SK-N-SH (cell line): ENCODE measurements at regions not wholly inside any gene's neighbourhood (a gene's known extent, or its start where the extent isn't known, plus 50 kb on each side); places are given as distances from the start of the nearest gene placed in this dataset.

Source experiments
- CTCF ChIA-PET: fragments of 300-600, 350-600 bp; formaldehyde crosslinking; extraction: SDS; loops from one replicate; lab custom pipeline; 2021; lab: Yijun Ruan, JAX
- POLR2A ChIA-PET: fragments of 350-600 bp; sonication (Branson Sonifier 250); formaldehyde crosslinking; extraction: SDS; loops from one replicate; lab custom pipeline; 2020; ENCODE audit warnings: antibody characterized with exemption, inconsistent platforms; lab: Yijun Ruan, JAX
- DNase-seq: peaks from one replicate; pipeline ENCODE4 v3.0.0; 2012
- H2AFZ ChIP-seq: fragments of 200-600 bp; sonication (generic); 2 replicates; pipeline ENCODE4 v1.8.1; 2016; ENCODE audit warnings: antibody characterized with exemption, mild to moderate bottlenecking, low read depth
- H3F3A ChIP-seq: fragments of 200-600 bp; sonication (generic); replicated peaks from 2 replicates; pipeline ENCODE3; 2016; ENCODE audit warnings: antibody characterized with exemption, mild to moderate bottlenecking; ENCODE audit not compliant: insufficient read depth
- H3K27ac ChIP-seq, 2 experiments: fragments of 200-500 bp in 1 of 2; fragments of 200-600 bp in 1 of 2; sonication (Bioruptor generic) in 1 of 2; sonication (generic), shearing (Covaris generic) in 1 of 2; 2 replicates each; pipeline versions ENCODE4 v1.5.1 to v1.6.1; 2014 to 2016; ENCODE audit warnings: low read depth in 2 of 2, inconsistent platforms in 1 of 2, low read length in 1 of 2, mild to moderate bottlenecking in 1 of 2, mixed read lengths in 1 of 2
- H3K27me3 ChIP-seq: fragments of 200-600 bp; sonication (generic), shearing (Covaris generic); 2 replicates; pipeline ENCODE4 v1.6.1; 2016; ENCODE audit warnings: mixed run types; ENCODE audit not compliant: insufficient read depth
- H3K36me3 ChIP-seq, 2 experiments: fragments of 200-500 bp in 1 of 2; fragments of 200-600 bp in 1 of 2; sonication (Bioruptor generic) in 1 of 2; sonication (generic) in 1 of 2; replicated peaks in 1 of 2; 2 replicates each; pipeline versions ENCODE3 to v1.5.1; 2014 to 2016; ENCODE audit warnings: low read length in 1 of 2, mild to moderate bottlenecking in 1 of 2; ENCODE audit not compliant: insufficient read depth in 2 of 2, control insufficient read depth in 1 of 2
- H3K4me1 ChIP-seq, 2 experiments: fragments of 200-500 bp in 1 of 2; fragments of 200-600 bp in 1 of 2; sonication (Bioruptor generic) in 1 of 2; sonication (generic), shearing (Covaris generic) in 1 of 2; 2 replicates each; pipeline versions ENCODE4 v1.5.1 to v1.6.1; 2014 to 2016; ENCODE audit warnings: low read depth in 1 of 2, low read length in 1 of 2, mixed run types in 1 of 2; ENCODE audit not compliant: insufficient read depth in 2 of 2, control insufficient read depth in 1 of 2
- H3K4me2 ChIP-seq: fragments of 200-600 bp; sonication (generic), shearing (Covaris generic); 2 replicates; pipeline ENCODE4 v1.6.1; 2017; ENCODE audit warnings: mixed run types
- H3K4me3 ChIP-seq, 2 experiments: fragments of 200-500 bp in 1 of 2; fragments of 200-600 bp in 1 of 2; sonication (Bioruptor generic) in 1 of 2; sonication (generic), shearing (Covaris generic) in 1 of 2; 2 replicates each; pipeline versions ENCODE4 v1.5.1 to v1.8.1; 2014 to 2016; ENCODE audit warnings: low read depth in 2 of 2, inconsistent platforms in 1 of 2, low read length in 1 of 2, mild to moderate bottlenecking in 1 of 2, mixed read lengths in 1 of 2, moderate library complexity in 1 of 2
- H3K79me2 ChIP-seq: fragments of 200-600 bp; sonication (generic); 2 replicates; pipeline ENCODE4 v1.8.1; 2017; ENCODE audit warnings: mild to moderate bottlenecking; ENCODE audit not compliant: insufficient read depth
- H3K9ac ChIP-seq: fragments of 200-600 bp; sonication (generic); 2 replicates; pipeline ENCODE4 v1.6.1; 2017; ENCODE audit warnings: mixed run types
- H3K9me2 ChIP-seq: fragments of 200-600 bp; sonication (generic); 2 replicates; pipeline ENCODE4 v1.6.1; 2017; ENCODE audit warnings: mixed run types
- H3K9me3 ChIP-seq: fragments of 200-600 bp; sonication (generic); 2 replicates; pipeline ENCODE4 v1.6.1; 2017; ENCODE audit warnings: mixed run types, mild to moderate bottlenecking, moderate library complexity
- H4K20me1 ChIP-seq: fragments of 200-600 bp; sonication (generic); 2 replicates; pipeline ENCODE4 v1.6.1; 2017; ENCODE audit warnings: mild to moderate bottlenecking, mixed run types; ENCODE audit not compliant: insufficient read depth
- CHD2 ChIP-seq: fragments of 150-350 bp; IDR thresholded peaks from 2 replicates; pipeline ENCODE4 v1.6.1; 2018; ENCODE audit warnings: low read length; ENCODE audit not compliant: partially characterized antibody
- FOXJ3 ChIP-seq: sonication (generic); formaldehyde crosslinking; IDR thresholded peaks from 2 replicates; pipeline ENCODE4 v1.5.1; 2020; ENCODE audit warnings: mild to moderate bottlenecking, missing genetic modification reagents
- MEF2A ChIP-seq: IDR thresholded peaks from 2 replicates; pipeline ENCODE4 v1.4.0; 2012; ENCODE audit warnings: low read depth, borderline replicate concordance
- MXI1 ChIP-seq: IDR thresholded peaks from 2 replicates; pipeline ENCODE4 v1.6.1; 2012; ENCODE audit warnings: mild to moderate bottlenecking, low read depth, low read length, improper control_type of control experiment
- NRF1 ChIP-seq: IDR thresholded peaks from 2 replicates; pipeline ENCODE4 v1.6.1; 2012; ENCODE audit warnings: low read depth, mild to moderate bottlenecking, low read length
- POLR2AphosphoS5 ChIP-seq: IDR thresholded peaks from 2 replicates; pipeline ENCODE4 v1.6.1; 2012; ENCODE audit warnings: low read depth, low read length
- RAD21 ChIP-seq: IDR thresholded peaks from 2 replicates; pipeline ENCODE4 v1.6.1; 2012; ENCODE audit warnings: mild to moderate bottlenecking, low read length
- RCOR1 ChIP-seq: fragments of 150-350 bp; IDR thresholded peaks from 2 replicates; pipeline ENCODE4 v1.6.1; 2017; ENCODE audit warnings: antibody characterized with exemption, low read length
- WGBS: methylation state at CpG from one replicate; pipeline ENCODE4 v1.1.6; 2017; ENCODE audit warnings: low lambda C conversion rate; 5-methylcytosine and 5-hydroxymethylcytosine counted together
- TF ChIP-seq, protein P1 (sequence below): IDR thresholded peaks from 2 replicates; pipeline ENCODE4; 2012
- TF ChIP-seq, protein P2 (sequence below): IDR thresholded peaks from 2 replicates; pipeline ENCODE4 v1.6.1; 2012; ENCODE audit warnings: mild to moderate bottlenecking, low read depth, low read length, moderate library complexity
- TF ChIP-seq, protein P3 (sequence below): fragments of 150-350 bp; IDR thresholded peaks from 2 replicates; pipeline ENCODE4 v1.6.1; 2017; ENCODE audit warnings: antibody characterized with exemption, low read length, low read depth, borderline replicate concordance
- TF ChIP-seq, protein P4 (sequence below): IDR thresholded peaks from 2 replicates; pipeline ENCODE4 v1.4.0; 2012; ENCODE audit warnings: low read depth, borderline replicate concordance
- TF ChIP-seq, protein P5 (sequence below): fragments of 200-600 bp; sonication (generic); IDR thresholded peaks from 2 replicates; pipeline ENCODE4 v1.6.1; 2017; ENCODE audit warnings: antibody characterized with exemption, mild to moderate bottlenecking, moderate library complexity

DNA sequence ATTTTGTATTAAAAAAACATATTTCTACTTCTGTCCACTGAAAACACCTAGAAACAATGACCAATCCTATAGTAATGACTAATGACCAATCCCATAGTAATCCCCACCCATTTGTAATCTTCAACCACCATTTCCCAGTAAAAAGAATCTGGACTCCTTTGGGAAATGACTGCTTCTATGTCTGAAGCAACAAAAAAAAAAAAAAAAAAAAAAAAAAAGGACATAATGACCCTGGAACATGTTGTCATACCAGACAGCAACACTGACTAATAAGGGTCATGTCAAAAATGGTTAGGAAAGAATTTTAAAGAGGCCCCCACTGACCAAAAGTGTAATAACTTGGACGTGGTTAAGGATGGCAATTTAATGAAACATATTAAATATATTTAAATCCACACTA, 88.3 kb downstream of the TUBA3C start:
- H4K20me1 ChIP-seq: no peaks in the 10 kb centered on the region
- no peaks in the 10 kb centered on the region for H3K9me2 ChIP-seq
- TF ChIP-seq RCOR1 (no peak), NRF1 (no peak), FOXJ3 (CRISPR knock-in tag) (no peak)
- TF ChIP-seq, protein P1, sequence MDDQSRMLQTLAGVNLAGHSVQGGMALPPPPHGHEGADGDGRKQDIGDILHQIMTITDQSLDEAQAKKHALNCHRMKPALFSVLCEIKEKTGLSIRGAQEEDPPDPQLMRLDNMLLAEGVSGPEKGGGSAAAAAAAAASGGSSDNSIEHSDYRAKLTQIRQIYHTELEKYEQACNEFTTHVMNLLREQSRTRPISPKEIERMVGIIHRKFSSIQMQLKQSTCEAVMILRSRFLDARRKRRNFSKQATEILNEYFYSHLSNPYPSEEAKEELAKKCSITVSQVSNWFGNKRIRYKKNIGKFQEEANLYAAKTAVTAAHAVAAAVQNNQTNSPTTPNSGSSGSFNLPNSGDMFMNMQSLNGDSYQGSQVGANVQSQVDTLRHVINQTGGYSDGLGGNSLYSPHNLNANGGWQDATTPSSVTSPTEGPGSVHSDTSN: no peak
- TF ChIP-seq, protein P2, sequence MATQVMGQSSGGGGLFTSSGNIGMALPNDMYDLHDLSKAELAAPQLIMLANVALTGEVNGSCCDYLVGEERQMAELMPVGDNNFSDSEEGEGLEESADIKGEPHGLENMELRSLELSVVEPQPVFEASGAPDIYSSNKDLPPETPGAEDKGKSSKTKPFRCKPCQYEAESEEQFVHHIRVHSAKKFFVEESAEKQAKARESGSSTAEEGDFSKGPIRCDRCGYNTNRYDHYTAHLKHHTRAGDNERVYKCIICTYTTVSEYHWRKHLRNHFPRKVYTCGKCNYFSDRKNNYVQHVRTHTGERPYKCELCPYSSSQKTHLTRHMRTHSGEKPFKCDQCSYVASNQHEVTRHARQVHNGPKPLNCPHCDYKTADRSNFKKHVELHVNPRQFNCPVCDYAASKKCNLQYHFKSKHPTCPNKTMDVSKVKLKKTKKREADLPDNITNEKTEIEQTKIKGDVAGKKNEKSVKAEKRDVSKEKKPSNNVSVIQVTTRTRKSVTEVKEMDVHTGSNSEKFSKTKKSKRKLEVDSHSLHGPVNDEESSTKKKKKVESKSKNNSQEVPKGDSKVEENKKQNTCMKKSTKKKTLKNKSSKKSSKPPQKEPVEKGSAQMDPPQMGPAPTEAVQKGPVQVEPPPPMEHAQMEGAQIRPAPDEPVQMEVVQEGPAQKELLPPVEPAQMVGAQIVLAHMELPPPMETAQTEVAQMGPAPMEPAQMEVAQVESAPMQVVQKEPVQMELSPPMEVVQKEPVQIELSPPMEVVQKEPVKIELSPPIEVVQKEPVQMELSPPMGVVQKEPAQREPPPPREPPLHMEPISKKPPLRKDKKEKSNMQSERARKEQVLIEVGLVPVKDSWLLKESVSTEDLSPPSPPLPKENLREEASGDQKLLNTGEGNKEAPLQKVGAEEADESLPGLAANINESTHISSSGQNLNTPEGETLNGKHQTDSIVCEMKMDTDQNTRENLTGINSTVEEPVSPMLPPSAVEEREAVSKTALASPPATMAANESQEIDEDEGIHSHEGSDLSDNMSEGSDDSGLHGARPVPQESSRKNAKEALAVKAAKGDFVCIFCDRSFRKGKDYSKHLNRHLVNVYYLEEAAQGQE: no peak
- POLR2A ChIA-PET: no interaction called here
- H2AFZ ChIP-seq: no peak overlapping the region
- H3K4me1 ChIP-seq: no peaks in the 10 kb centered on the region
- CTCF ChIA-PET: no interaction called here
- H3K9me3 ChIP-seq: no peaks in the 10 kb centered on the region
- no peaks in the 10 kb centered on the region for H3F3A ChIP-seq
- no peak for DNase-seq
- 0% methylated on average over 1 of the region's 1 CpG for WGBS
- H3K79me2 ChIP-seq: no peaks in the 10 kb centered on the region
- H3K4me3 ChIP-seq: no peak overlapping the region
- no peaks in the 10 kb centered on the region; the same call in 1 of the 2 replicates for H3K27me3 ChIP-seq
- H3K9ac ChIP-seq: no peak overlapping the region
- H3K4me2 ChIP-seq: no peak overlapping the region
- no peak overlapping the region for H3K27ac ChIP-seq
- no peaks in the 10 kb centered on the region for H3K36me3 ChIP-seq

DNA sequence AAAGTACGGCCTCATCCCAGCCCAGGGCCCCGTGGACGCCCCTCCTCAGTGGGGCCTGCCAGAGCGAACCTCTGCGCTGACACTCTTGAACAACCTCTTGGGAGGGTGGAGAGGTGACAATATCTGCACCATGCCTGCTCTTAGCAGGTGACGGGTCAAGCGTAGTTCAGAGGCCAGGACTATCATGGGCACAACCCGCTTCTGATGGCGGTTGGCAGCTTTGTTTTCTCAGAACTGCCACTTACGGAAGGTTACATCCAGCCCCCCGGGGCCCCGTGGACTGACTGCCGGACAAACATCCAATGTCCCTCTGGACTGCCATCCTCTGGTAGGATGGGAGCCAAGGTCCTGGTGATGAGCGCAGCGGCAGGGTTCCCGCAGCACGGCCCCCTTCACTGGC, 91.1 kb downstream of the TUBA3C start:
- ChIA-PET CTCF (no interaction called here), POLR2A (no interaction called here)
- no peak for DNase-seq
- no peaks in the 10 kb centered on the region for H3K4me1 ChIP-seq
- no peaks in the 10 kb centered on the region; the same call in 1 of the 2 replicates for H3K27me3 ChIP-seq
- 3% methylated on average over 10 of the region's 17 CpGs for WGBS
- no peaks in the 10 kb centered on the region for H3K9me3 ChIP-seq
- TF ChIP-seq MXI1 (no peak), RAD21 (no peak), CHD2 (no peak), NRF1 (no peak), RCOR1 (no peak), POLR2AphosphoS5 (no peak), MEF2A (no peak)
- TF ChIP-seq, protein P3, sequence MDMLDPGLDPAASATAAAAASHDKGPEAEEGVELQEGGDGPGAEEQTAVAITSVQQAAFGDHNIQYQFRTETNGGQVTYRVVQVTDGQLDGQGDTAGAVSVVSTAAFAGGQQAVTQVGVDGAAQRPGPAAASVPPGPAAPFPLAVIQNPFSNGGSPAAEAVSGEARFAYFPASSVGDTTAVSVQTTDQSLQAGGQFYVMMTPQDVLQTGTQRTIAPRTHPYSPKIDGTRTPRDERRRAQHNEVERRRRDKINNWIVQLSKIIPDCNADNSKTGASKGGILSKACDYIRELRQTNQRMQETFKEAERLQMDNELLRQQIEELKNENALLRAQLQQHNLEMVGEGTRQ: no peak
- TF ChIP-seq, protein P4, sequence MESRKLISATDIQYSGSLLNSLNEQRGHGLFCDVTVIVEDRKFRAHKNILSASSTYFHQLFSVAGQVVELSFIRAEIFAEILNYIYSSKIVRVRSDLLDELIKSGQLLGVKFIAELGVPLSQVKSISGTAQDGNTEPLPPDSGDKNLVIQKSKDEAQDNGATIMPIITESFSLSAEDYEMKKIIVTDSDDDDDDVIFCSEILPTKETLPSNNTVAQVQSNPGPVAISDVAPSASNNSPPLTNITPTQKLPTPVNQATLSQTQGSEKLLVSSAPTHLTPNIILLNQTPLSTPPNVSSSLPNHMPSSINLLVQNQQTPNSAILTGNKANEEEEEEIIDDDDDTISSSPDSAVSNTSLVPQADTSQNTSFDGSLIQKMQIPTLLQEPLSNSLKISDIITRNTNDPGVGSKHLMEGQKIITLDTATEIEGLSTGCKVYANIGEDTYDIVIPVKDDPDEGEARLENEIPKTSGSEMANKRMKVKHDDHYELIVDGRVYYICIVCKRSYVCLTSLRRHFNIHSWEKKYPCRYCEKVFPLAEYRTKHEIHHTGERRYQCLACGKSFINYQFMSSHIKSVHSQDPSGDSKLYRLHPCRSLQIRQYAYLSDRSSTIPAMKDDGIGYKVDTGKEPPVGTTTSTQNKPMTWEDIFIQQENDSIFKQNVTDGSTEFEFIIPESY: no peak
- TF ChIP-seq, protein P5, sequence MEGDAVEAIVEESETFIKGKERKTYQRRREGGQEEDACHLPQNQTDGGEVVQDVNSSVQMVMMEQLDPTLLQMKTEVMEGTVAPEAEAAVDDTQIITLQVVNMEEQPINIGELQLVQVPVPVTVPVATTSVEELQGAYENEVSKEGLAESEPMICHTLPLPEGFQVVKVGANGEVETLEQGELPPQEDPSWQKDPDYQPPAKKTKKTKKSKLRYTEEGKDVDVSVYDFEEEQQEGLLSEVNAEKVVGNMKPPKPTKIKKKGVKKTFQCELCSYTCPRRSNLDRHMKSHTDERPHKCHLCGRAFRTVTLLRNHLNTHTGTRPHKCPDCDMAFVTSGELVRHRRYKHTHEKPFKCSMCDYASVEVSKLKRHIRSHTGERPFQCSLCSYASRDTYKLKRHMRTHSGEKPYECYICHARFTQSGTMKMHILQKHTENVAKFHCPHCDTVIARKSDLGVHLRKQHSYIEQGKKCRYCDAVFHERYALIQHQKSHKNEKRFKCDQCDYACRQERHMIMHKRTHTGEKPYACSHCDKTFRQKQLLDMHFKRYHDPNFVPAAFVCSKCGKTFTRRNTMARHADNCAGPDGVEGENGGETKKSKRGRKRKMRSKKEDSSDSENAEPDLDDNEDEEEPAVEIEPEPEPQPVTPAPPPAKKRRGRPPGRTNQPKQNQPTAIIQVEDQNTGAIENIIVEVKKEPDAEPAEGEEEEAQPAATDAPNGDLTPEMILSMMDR: no peak
- no peaks in the 10 kb centered on the region for H3F3A ChIP-seq
- H2AFZ ChIP-seq: no peak overlapping the region
- H4K20me1 ChIP-seq: no peaks in the 10 kb centered on the region
- H3K36me3 ChIP-seq: no peaks in the 10 kb centered on the region
- no peaks in the 10 kb centered on the region for H3K9me2 ChIP-seq
- H3K4me3 ChIP-seq: no peak overlapping the region
- no peak overlapping the region for H3K9ac ChIP-seq
- H3K79me2 ChIP-seq: no peaks in the 10 kb centered on the region
- no peak overlapping the region for H3K4me2 ChIP-seq
- no peak overlapping the region for H3K27ac ChIP-seq
